HG02798 (cell line): ENCODE measurements at regions not wholly inside any gene's neighbourhood (a gene's known extent, or its start where the extent isn't known, plus 50 kb on each side); places are given as distances from the start of the nearest gene placed in this dataset.
A peak's percentile ranks its signal among the peaks of the same experiment; 100 is the strongest.

Experiments
- ATAC-seq: cut with Tn5 transposase; IDR thresholded peaks from one replicate; pipeline ENCODE4 v1.9.1; 2021; ENCODE audit warnings: mild to moderate bottlenecking; ENCODE audit not compliant: unreplicated experiment, poor library complexity

- no peak for ATAC-seq
These were observed 140.6 kb upstream of the RBMY1B start for GRCh38 chrY:21370494-21370893.

GRCh38 chrY:21394116-21394515 is 117.0 kb upstream of the RBMY1B start:
- ATAC-seq: peak; percentile 64

GRCh38 chrY:21422221-21422620 is 88.9 kb upstream of the RBMY1B start:
- ATAC-seq: no peak

- no peak for ATAC-seq
These were observed 70.6 kb upstream of the RBMY1B start for GRCh38 chrY:21440536-21440935.

GRCh38 chrY:21453644-21454043 is 57.5 kb upstream of the RBMY1B start:
- ATAC-seq: no peak

GRCh38 chrY:21454133-21454532 is 57.0 kb upstream of the RBMY1B start:
- no peak for ATAC-seq

DNA sequence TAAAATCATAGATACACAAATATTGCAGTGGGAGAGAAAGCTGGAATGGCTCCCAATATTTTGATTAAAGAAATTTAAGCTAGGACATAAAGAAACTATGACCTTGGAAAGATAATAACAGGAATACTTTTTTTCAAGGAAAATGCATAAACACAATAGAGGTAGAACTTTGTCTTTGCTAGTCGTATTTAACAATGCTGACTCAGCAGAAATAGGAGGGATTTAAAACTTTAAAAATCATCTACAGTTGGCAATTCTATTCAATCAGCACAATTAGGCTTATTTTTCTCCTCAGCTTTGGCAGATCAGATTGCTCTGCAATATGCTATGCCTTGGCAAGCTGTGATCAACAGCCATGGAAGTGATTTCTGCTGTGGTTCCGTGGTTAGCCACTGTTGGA is 51.5 kb upstream of the RBMY1B start:
- ATAC-seq: no peak
